ENCODE measurements at regions not wholly inside any gene's neighbourhood (a gene's known extent, or its start where the extent isn't known, plus 50 kb on each side); places are given as distances from the start of the nearest gene placed in this dataset.
A peak's percentile ranks its signal among the peaks of the same experiment; 100 is the strongest.

DNA sequence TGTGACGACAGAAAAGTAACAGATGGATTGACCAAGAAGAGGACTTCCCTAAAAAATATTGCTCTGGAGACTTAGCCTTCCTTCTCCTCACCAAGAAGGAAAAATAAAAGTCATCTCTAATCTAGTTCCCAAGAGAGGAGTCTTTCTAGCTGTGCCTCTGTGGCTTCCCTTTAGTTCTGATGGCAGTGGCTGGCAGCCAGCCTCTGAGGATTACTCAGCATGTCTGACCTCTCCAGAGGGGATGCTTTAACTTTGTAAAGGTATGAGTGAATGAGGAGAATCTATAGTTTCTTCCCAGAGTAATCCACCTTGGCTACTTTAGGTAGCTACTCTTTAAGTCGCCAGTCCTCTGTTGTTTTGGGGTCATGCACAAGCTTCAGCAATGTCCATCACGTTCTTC lies 163.9 kb upstream of the KIT start:
- no peak for DNase-seq

DNA sequence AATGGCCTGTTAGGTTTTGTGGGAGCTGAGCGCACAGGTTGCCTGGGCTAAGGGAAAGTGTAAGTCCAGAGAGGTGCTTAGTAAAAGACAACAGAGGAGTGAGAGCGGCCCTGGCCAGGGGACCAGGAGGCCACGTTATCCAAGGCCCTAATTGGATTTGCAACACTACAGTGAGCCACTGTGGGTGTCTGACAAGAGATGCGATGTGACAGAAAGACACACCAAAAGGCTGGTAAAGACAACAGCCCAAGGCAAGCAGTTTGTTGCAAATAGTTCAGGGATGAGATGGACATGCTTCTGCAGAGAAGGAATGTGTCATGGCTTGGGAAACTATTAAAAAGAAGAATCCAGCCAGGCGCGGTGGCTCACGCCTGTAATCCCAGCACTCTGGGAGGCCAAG lies 162.7 kb upstream of the KIT start:
- no peak for DNase-seq

DNA sequence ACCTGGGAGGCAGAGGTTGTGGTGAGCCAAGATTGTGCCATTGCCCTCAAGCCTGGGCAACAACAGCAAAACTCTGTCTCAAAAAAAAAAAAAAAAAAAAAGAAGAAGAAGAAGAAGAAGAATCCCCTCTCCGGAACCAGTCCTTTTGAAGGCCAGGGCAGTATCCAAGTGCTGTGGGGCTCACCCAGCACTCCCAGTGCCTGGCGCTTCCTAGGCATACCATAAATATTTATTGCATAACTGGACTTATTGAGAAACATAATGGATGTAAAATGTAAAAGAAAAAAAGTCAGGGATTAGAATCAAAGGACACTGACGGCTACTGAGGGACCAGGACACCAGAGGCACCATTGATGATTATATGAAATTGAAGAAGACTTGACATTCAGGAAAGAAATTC lies 162.1 kb upstream of the KIT start:
- DNase-seq: no peak

DNA sequence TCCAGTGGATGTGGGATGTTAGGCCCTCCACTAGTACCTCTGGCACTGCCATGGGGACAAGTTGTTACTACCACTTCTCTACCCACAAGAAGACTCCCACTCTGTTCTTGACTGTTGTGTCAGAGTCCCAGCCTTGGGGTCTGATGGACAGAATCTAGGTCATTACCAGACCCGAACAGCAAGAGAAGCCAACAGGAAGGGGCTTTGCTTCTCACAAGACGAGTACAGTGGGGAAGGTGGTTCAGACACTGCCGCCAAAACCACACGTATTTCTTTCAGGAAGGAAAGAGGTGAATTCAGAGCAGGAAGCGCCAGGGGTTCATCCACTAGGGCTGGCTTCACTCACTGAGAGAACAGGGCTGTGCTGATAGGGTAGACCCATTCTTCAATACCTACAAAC lies 161.3 kb upstream of the KIT start:
- no peak for DNase-seq

DNA sequence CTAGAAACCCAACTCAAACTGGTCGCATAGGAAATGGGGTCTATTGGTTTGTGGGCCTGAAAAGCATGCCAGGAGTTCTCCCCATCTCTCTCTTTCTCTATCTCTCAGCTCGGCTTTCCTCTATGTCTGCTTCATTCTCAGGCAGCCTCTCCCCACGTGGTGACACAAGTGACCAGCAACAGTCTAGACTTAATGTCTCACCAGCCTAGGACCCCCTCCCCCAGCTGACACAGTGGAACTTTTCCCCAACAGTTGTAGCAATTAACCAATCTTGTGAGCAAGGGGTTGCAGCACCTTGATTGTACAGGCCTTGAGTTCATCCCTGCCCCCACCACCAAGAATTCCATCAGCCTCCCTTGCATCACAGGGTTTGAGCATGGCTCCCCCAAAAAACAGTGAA lies 159.8 kb upstream of the KIT start:
- DNase-seq: no peak

DNA sequence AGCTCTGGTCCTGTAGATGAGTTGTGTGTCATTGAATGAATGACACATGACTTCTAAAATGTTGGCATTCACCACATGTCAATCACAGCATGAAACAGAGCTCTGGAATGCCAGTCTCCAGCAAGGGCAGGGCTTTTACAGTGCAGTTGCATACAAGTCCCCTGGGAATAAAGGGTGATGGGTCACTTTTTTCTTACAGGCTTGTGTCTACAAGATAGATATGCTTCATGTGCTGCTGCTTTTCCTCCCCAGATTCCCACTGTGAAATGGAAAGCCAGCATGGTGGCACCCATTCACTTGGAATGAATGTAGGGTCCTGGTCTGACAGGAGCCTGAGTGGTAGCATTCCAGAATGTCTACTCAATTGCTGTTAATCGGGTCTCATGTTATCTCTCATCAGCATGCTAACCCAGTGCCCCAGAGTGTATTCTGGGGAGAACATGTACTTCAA lies 159.1 kb upstream of the KIT start:
- DNase-seq: no peak

DNA sequence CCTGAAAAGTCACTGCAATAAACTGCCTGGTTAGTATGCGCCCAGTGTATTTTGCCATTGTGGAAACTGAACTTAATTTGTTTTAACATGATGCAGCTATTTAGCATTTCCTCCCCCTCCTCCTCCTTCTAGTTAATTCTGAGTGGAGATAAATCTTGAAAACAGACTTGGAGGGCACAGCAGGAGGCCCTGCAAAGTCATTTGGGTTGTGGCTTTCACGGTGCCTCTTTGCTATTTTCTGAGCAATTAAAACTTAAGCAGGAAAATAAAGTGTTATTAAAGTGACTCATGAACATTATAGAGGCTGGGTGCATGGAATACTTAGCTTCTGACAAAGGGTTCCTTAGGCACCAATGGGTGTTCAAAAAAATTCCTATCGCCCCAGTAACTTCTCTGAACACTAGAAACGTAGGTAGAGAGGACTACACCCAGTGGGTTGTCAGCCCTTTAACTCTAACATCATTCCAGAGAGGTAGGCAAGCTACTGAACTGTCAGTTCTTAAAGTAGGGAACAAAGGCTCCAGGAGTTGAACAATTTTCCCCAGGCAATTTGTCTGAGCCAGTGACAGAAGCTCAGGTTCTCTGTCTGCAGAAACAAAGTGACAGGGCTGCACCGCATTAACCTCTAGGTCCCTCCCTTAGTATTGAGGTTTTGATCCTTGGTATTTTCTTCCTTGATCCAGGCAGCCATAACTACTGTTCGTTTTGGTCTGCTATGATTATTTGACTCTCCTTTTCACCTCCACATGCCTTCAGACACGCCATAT lies 158.3 kb upstream of the KIT start:
- no peak for DNase-seq

DNA sequence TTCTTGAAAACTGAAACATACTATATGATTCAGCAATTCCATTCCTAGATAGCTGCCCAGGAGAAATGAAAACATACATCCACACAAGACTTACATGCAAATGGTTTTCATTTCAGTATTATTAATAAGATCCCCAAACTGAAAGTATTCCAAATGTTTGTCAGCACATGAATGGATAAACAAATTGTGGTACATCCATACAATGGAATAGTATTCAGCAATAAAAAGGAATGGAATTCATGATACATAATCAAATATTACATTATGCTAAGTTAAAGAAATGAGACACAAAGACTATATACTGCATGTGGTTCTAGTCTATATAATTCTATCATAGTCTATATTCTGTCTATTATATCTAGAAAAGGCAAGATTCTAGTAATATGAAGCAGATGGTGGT lies 152.4 kb upstream of the KIT start:
- DNase-seq: no peak

DNA sequence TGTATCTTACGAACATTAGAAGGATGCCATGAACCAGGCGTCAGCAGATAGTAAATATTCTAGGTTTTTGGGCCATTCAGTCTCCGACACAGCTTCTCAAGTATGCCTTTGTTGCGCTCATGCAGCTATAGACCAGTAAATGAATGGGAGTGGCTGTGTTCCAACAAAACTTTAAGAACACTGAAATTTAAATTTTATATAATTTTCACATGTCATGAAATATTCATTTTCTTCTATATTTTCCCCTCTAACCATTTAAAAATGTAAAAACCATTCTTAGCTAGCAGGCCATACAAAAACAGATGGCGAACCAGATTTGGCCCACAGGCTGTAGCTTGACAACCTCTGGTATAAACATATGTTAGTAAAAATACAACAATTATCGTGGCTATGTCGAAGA lies 151.8 kb upstream of the KIT start:
- DNase-seq: no peak

DNA sequence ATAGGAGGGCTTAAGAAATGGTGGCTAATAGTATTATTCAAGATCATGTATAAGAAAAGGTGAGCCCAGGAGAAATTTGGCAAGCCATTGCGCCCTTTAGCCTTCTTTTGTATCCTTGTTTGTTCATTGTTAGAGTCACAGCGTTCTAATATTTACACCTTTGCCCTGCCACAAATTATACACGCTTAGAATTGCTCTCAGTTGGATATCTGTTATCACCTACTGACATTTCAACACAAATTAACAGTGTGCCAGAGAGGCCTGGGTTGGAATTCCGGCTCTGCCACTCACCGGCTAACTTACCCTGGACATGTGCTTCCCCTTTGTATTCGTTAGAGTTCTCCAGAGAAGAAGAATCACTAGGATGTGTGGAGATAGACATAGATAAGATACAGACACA lies 148.7 kb upstream of the KIT start:
- DNase-seq: no peak

DNA sequence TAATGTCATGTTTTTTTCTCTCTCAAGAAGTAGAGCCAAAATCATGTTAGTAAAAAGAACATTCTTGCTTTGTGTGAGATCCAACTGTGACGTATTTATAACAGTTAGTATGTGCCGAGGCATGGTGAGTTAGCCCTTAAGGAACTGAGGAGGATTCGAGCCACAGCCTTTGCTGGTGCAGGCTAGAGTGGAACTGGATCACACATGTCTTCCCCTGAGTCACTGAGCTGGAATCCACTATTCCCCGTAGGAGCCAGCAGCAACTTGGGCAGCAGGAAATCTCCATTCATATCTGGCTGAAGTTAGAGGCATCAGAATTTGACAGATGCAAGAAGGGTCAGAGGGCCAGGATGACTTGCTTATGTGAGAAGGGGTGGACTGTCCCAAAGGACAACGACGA lies 144.6 kb upstream of the KIT start:
- no peak for DNase-seq

DNA sequence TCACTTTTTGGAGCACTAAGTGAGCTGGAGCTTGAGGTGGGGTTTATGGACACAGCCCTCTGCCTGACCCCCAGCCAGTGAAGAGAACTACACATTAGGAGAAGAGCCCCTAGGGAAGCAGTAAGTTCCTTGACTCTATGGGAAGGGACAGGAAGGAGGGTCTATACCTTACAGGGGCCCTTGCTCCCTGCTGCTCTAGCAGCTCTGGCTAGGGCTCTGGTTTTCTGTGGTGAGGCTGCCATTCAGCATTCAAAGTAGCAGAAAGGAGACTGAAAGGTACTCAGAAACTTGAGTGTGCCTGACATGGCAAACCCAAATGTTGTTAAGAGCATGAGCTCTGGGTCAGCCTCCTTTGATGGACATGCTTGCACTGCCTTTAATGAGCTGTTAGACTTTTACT lies 144.0 kb upstream of the KIT start:
- no peak for DNase-seq

DNA sequence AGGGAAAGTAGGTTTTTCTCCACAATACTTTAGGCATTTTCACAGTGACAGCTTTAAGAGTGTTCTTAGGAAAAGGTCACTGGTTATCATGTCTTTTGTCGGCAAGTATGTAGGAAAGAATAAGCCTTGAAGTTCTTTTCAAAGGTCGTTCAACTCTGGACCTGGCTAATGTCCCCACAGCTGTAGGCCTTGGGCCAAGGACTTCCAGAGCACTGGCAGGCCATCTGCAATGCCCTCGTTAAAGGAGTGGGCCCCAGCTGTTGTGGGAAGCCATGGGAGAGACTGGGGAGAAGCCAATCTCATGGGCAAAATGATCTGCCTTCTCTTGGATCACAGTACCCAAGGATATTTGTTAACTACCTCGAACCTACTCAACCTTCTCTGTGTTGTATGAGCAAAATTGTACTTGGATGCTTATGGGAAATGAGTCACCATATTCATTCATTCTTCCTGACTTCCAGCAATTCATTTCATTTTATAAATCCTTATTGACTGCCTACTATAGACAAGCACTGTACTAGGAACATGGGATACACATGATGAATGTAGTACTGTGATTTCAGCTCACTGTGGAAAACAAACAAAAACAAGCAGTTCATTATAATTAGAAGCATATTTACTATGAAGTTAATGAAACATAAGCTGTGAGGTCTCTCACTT lies 141.1 kb upstream of the KIT start:
- peak in 2 of 51 donors; percentile 0 to 1 for DNase-seq

DNA sequence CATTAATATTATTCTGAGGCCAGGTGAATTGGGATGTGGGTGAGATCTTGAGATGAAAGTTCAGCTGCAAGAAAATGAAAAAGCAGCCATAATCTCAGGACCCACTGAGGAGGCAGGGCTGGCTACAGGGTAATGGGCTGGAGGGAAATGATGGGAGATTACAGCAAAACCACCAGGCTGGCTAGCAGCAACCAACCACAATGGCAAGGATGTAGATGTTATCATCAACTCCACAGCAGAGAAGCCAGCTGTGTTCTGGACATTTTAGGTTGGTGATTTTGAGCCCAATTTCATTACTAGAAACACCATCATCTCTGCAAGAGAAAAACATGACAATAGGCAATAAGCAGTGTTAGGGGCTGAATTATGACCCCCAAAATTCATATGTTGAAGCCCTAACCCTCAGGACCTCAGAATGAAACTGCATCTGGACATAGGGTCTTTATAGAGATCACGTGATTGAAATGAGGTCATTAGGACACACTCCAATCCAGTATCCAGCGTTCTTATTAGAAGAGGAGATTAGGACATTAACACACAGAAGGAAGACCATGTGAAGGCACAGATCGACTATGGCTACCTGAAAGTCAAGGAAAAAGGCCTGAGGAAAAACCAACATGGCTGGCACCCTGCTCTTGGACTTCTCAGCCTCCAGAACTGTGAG lies 139.8 kb upstream of the KIT start:
- DNase-seq: no peak

DNA sequence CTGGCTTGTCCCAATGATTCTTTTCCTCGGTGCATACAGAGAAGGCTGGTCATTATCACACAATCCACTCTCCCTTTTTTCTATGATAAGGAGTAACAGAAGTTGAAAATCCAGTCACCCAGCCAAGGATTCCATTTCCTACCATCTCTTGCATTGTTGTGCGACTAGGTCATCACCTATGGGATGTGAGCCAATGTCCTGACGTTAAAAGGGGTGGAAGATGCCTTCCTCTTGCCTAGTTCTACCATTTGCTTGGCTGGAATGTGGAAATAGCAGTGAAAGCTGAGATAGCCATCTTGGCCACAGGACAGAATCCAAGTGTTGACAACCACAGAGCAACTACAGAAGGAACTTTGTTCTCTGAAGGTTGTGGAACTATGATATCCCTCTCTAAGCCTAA lies 132.2 kb upstream of the KIT start:
- no peak for DNase-seq

DNA sequence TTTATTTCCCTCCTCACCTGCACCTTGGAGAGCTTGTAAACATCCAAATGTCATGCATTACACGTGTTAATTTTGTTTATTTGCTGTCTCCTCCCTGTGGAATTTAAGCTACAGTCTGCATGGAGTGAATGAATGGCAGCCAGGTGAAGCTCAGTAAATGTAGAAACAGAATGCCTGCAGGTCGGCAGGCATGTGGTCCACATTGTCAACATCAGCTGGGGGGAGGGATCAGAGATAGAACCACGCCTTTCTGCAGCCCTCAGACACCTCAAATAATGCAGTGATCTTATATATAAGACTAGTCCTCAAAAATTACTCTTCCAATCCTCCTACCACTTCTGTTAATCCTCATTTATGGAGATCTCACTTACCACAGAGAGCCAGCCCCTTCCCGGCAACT lies 131.2 kb upstream of the KIT start:
- no peak for DNase-seq

DNA sequence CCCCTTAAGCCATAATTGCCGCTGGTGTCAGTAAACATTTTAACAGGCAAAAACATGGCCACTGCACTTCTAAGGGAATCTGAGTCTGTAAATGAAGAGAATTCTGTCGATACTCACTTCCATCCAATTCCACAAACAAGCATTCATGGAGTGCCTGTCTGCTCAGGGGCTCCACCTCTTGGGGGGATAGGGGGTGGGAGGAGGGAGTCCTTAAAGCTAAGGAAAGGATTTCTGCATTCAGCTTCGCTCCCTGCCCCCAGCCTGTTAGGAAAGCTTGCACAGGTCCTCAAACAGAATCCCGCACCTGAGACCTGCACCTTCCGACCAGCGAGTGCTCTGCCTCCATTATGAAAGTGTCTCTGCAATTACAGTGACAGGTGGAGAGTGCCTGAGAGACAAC lies 130.2 kb upstream of the KIT start:
- DNase-seq: no peak

DNA sequence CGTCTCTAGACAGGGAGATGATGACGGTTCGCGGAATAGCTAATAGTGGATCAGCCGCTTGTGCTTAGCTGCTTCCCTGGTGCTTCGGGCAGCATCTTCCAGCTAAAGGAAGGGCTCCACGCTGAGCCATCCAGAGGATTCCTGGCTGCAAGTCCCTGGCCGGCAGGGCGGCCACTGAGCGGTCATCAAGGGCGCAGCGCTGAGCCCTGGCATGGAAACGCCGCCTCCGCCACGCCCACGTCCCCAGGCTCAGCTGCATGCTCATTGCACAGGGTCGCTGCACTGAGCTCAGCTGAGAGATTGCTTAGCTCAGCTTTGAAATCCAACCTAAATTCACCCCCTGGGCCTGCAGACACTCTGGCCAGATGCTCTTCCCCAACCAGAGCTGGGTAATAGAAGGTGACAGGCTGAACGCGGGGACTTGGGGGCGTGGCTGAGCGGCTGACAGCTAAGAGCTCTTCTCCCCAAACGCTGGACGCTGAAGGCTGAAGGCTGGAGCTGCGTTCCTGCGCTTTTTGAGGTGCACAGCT lies 118.2 kb upstream of the KIT start:
- DNase-seq: peak in 45 of 51 donors; percentile 3 to 78 (median 33)

DNA sequence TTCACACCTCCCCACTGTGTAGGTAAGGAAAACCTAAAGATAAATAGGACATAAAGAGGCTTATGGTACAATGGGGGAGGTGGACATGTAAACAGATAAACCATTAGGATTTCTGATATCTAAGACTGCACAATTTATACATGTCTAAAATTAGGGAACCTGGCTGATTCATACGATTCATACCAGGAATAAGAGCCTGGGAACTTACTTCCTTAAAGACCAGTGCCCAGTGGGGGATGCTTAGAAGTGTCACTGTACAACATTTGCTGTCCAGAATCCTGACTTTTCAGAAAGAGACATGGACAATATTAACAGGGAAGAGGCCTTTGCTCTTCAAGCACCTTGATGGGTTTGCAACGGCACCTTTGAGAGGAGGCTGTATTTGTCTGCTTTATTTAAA lies 116.8 kb upstream of the KIT start:
- no peak for DNase-seq

DNA sequence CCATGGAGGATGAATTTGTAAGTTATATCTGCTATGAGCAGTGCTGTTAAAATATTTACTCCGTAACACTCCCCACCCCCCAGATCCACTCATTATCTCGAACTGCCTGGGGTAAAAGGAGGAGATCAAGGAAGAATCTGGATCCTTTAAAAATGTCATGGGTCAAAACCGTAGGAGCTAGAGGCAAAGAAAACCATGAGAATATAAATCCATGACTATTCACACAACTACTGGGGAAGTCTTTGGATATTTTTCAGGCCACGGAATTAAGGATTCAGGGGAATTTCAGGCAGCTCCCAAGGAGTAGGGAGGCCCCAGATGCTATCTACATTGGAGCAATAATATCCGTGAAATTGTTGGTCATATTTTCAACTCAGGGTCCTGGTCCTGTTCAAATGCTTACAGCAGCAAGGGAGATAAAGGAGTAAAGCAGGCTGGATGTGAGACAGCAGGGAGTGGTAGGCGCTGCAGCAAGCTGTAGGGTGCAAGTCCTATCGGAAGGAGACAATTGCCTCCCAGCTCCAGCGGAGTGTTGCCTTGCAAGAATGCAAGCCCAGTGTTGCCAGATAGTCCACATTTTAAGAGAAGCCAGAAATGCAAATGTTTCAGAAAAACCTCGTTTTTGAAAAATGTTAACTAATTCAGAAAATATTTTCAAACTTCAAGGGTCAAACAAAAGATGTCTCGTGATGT lies 116.2 kb upstream of the KIT start:
- DNase-seq: no peak

DNA sequence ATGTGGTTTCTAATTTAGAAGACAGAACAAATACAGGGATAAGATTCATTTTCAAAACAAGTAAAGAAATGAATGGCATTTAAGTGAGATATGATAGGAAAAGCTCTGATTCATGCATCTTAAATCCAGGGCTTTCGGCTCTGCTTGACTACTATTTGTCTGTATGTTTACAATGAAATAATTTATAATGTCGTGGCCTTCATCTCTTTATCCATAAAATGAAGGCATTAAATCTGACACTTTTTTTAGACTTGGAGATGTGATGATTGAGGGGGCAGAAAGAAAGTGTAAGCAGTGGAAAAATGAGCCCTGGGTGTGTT lies 115.7 kb upstream of the KIT start:
- no peak for DNase-seq

DNA sequence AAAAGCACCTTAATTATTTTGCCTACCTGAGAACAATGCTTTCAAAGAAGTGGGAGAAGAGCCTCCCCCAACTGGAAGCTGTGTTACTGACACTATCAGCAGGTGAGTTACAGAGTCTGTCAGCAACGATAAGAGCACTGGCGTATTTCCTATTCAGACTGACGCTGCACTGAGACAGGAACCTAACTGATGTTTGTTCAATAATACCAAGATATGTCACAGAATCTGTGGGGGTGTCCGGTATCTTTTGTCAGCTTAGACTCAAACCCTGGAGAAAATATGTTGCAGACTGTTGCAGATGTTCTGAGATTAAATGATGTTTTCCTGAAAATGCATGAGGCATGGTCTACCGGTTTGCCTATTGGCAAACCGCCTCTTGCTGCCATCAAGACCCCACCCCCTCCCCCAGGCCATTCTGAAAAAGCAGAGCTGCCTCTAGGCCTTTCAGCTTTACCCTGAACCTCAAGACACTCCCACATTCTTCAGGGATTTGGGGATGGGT lies 115.2 kb upstream of the KIT start:
- DNase-seq: no peak
